ENCODE measurements at regions not wholly inside any gene's neighbourhood (a gene's known extent, or its start where the extent isn't known, plus 50 kb on each side); places are given as distances from the start of the nearest gene placed in this dataset.

- TF ChIP-seq POLR2A (IDR thresholded peaks at IDR 0.05): no peak
- no peak for TF ChIP-seq CTCF (IDR thresholded peaks at IDR 0.05)
Observed at GRCh38 chr13:90798381-90798780, 549.1 kb upstream of the MIR17HG start.
